IMR-90 (cell line): ENCODE measurements at regions not wholly inside any gene's neighbourhood (a gene's known extent, or its start where the extent isn't known, plus 50 kb on each side); places are given as distances from the start of the nearest gene placed in this dataset. TPM values are rescaled to one million over a fixed set of nuclear protein-coding genes. Genes with fewer than 3 reads are reported as not detected.

Source experiments
- microRNA-seq, 2 experiments: library from miRNA; stranded (forward) in 1 of 2; unstranded in 1 of 2; fragments of 10-50 nt in 1 of 2; fragments of <30 nt in 1 of 2; gene quantifications in 1 of 2; microRNA quantifications in 1 of 2; one replicate each; pipeline versions ENCODE3 to v1.1.0; 2013 to 2020; ENCODE audit not compliant: insufficient read depth in 1 of 2, insufficient read length in 1 of 2, unreplicated experiment in 1 of 2
- small RNA-seq, 5 experiments: library from RNA; depleted of rRNA; stranded (forward); fragments of <200 nt; gene quantifications; one replicate each; pipeline ENCODE3, GENCODE V24; 2012

Small RNA genes lying in the stretch of these regions (microRNA-seq; reads per million reads assigned to microRNA genes)
- not detected for gene RF00019 (ENCODE audit: insufficient read depth, insufficient read length)

Small RNA genes lying in the stretch of these regions (small RNA-seq; reads per million reads assigned to genes)
- gene RF00019 = 0 reads per million in 5 experiments
